KOPT-K1 (cell line): ENCODE measurements at regions not wholly inside any gene's neighbourhood (a gene's known extent, or its start where the extent isn't known, plus 50 kb on each side); places are given as distances from the start of the nearest gene placed in this dataset.

ENCODE experiments used
- H3K27ac ChIP-seq: fragments of 200-600 bp; sonication (generic); 2 replicates; pipeline ENCODE4 v1.5.1; 2016; ENCODE audit warnings: antibody characterized with exemption, mild to moderate bottlenecking, low read depth, low read length; ENCODE audit not compliant: poor library complexity, severe bottlenecking
- H3K36me3 ChIP-seq: fragments of 200-600 bp; sonication (generic); 2 replicates; pipeline ENCODE4 v1.5.1; 2017; ENCODE audit warnings: antibody characterized with exemption, mild to moderate bottlenecking, low read length, moderate library complexity; ENCODE audit not compliant: insufficient read depth
- H3K9me3 ChIP-seq: fragments of 200-600 bp; sonication (generic); 2 replicates; pipeline ENCODE4 v1.5.1; 2017; ENCODE audit warnings: antibody characterized with exemption, low read length, mild to moderate bottlenecking; ENCODE audit not compliant: insufficient read depth, poor library complexity, severe bottlenecking

- no peaks in the 10 kb centered on the region for H3K36me3 ChIP-seq
- H3K9me3 ChIP-seq, result no peaks in the 10 kb centered on the region
- no peak overlapping the region for H3K27ac ChIP-seq
Measured at GRCh38 chr2:133838642-133839365, 270.5 kb upstream of the NCKAP5 start.

GRCh38 chr2:133839677-133840076 is 271.4 kb upstream of the NCKAP5 start:
- Histone ChIP-seq H3K36me3 (no peaks in the 10 kb centered on the region), H3K27ac (no peak overlapping the region), H3K9me3 (no peaks in the 10 kb centered on the region)

- no peaks in the 10 kb centered on the region for H3K36me3 ChIP-seq
- no peaks in the 10 kb centered on the region for H3K9me3 ChIP-seq
- H3K27ac ChIP-seq, result no peak overlapping the region
Measured at GRCh38 chr2:133840761-133841160, 272.5 kb upstream of the NCKAP5 start.

GRCh38 chr2:133841900-133842299 is 273.6 kb upstream of the NCKAP5 start:
- H3K27ac ChIP-seq, result no peak overlapping the region
- no peaks in the 10 kb centered on the region for H3K9me3 ChIP-seq

GRCh38 chr2:133842446-133842845 is 274.2 kb upstream of the NCKAP5 start:
- H3K36me3 ChIP-seq, result no peaks in the 10 kb centered on the region
- H3K9me3 ChIP-seq, result no peaks in the 10 kb centered on the region
- no peak overlapping the region for H3K27ac ChIP-seq

More at GRCh38 chr2:133841900-133842299, 273.6 kb upstream of the NCKAP5 start:
- H3K36me3 ChIP-seq, result no peaks in the 10 kb centered on the region

GRCh38 chr2:133843091-133843490 is 274.8 kb upstream of the NCKAP5 start:
- no peak overlapping the region for H3K27ac ChIP-seq
- H3K9me3 ChIP-seq, result no peaks in the 10 kb centered on the region
- no peaks in the 10 kb centered on the region for H3K36me3 ChIP-seq

GRCh38 chr2:133843551-133843950 is 275.3 kb upstream of the NCKAP5 start:
- Histone ChIP-seq H3K27ac (no peak overlapping the region), H3K9me3 (no peaks in the 10 kb centered on the region), H3K36me3 (no peaks in the 10 kb centered on the region)

- Histone ChIP-seq H3K9me3 (no peaks in the 10 kb centered on the region), H3K27ac (no peak overlapping the region)
Measured at GRCh38 chr2:133844214-133844892, 276.1 kb upstream of the NCKAP5 start.

GRCh38 chr2:133846476-133846875 is 278.2 kb upstream of the NCKAP5 start:
- H3K27ac ChIP-seq, result no peak overlapping the region
- H3K36me3 ChIP-seq, result no peaks in the 10 kb centered on the region
- no peaks in the 10 kb centered on the region for H3K9me3 ChIP-seq

More at GRCh38 chr2:133844214-133844892, 276.1 kb upstream of the NCKAP5 start:
- H3K36me3 ChIP-seq, result no peaks in the 10 kb centered on the region

GRCh38 chr2:133847591-133847990 is 279.3 kb upstream of the NCKAP5 start:
- no peak overlapping the region for H3K27ac ChIP-seq
- no peaks in the 10 kb centered on the region for H3K36me3 ChIP-seq
- no peaks in the 10 kb centered on the region for H3K9me3 ChIP-seq

GRCh38 chr2:133848111-133848649 is 279.9 kb upstream of the NCKAP5 start:
- Histone ChIP-seq H3K27ac (no peak overlapping the region), H3K9me3 (peaks cover 5% of the 10 kb centered on the region), H3K36me3 (no peaks in the 10 kb centered on the region)

GRCh38 chr2:133849341-133849740 is 281.1 kb upstream of the NCKAP5 start:
- peaks cover 7% of the 10 kb centered on the region for H3K9me3 ChIP-seq
- no peaks in the 10 kb centered on the region for H3K36me3 ChIP-seq
- H3K27ac ChIP-seq, result no peak overlapping the region

- H3K9me3 ChIP-seq, result peaks cover 7% of the 10 kb centered on the region
Measured at GRCh38 chr2:133854603-133855200, 286.4 kb upstream of the NCKAP5 start.

GRCh38 chr2:133855526-133855925 is 287.3 kb upstream of the NCKAP5 start:
- Histone ChIP-seq H3K36me3 (no peaks in the 10 kb centered on the region), H3K9me3 (peaks cover 7% of the 10 kb centered on the region), H3K27ac (no peak overlapping the region)

More at GRCh38 chr2:133854603-133855200, 286.4 kb upstream of the NCKAP5 start:
- H3K27ac ChIP-seq, result no peak overlapping the region
- no peaks in the 10 kb centered on the region for H3K36me3 ChIP-seq

GRCh38 chr2:133856678-133857077 is 288.4 kb upstream of the NCKAP5 start:
- H3K27ac ChIP-seq, result no peak overlapping the region
- no peaks in the 10 kb centered on the region for H3K36me3 ChIP-seq
- peaks cover 7% of the 10 kb centered on the region for H3K9me3 ChIP-seq
